ENCODE measurements at regions not wholly inside any gene's neighbourhood (a gene's known extent, or its start where the extent isn't known, plus 50 kb on each side); places are given as distances from the start of the nearest gene placed in this dataset.

GRCh38 chr10:78945838-78946237 is 122.9 kb upstream of the ZMIZ1 start:
- CTCF ChIA-PET, result interaction anchor here (0.7 to 2.0 kb wide), 3 partner anchors 13 to 288 kb away, joined by 4 to 5 read pairs (median 4); no protein-coding TSS in a partner anchor

GRCh38 chr10:78947226-78947625 is 121.5 kb upstream of the ZMIZ1 start:
- TF ChIP-seq ELF4 (IDR thresholded peaks at IDR 0.05), result no peak
- TF ChIP-seq TARDBP (IDR thresholded peaks at IDR 0.05), result no peak
- no peak for TF ChIP-seq SUZ12 (IDR thresholded peaks at IDR 0.05)
- TF ChIP-seq L3MBTL2 (conservative IDR thresholded peaks at IDR 0.05), result no peak
- TF ChIP-seq SP1 (IDR thresholded peaks at IDR 0.05), result no peak
- no peak for TF ChIP-seq ZNF384 (IDR thresholded peaks at IDR 0.05)
- no peak for TF ChIP-seq FOXA1 (IDR thresholded peaks at IDR 0.05)
- no peak for TF ChIP-seq ARNT (IDR thresholded peaks at IDR 0.05)
- no peak for TF ChIP-seq FOXK2 (IDR thresholded peaks at IDR 0.05)
- no peak for TF ChIP-seq HDGF (IDR thresholded peaks at IDR 0.05; ENCODE audit: borderline replicate concordance)
- no peak for TF ChIP-seq BHLHE40 (IDR thresholded peaks at IDR 0.05; ENCODE audit: borderline replicate concordance)
- no peak for TF ChIP-seq PKNOX1 (IDR thresholded peaks at IDR 0.05)
- ChIA-PET POLR2A (no interaction called here), CTCF (no interaction called here)
- no peak for DNase-seq (ENCODE audit: extremely low spot score)

More at GRCh38 chr10:78945838-78946237, 122.9 kb upstream of the ZMIZ1 start:
- TF ChIP-seq PKNOX1 (IDR thresholded peaks at IDR 0.05) (no peak), BHLHE40 (IDR thresholded peaks at IDR 0.05; ENCODE audit: borderline replicate concordance) (no peak), L3MBTL2 (conservative IDR thresholded peaks at IDR 0.05) (no peak), TARDBP (IDR thresholded peaks at IDR 0.05) (no peak), ELF4 (IDR thresholded peaks at IDR 0.05) (no peak), LEF1 (IDR thresholded peaks at IDR 0.05; ENCODE audit: borderline replicate concordance) (no peak), FOXM1 (IDR thresholded peaks at IDR 0.05; ENCODE audit: borderline replicate concordance) (no peak), SUZ12 (IDR thresholded peaks at IDR 0.05) (no peak), FOXK2 (IDR thresholded peaks at IDR 0.05) (no peak), SP1 (IDR thresholded peaks at IDR 0.05) (no peak), ZNF384 (IDR thresholded peaks at IDR 0.05) (no peak), HDGF (IDR thresholded peaks at IDR 0.05; ENCODE audit: borderline replicate concordance) (no peak), ARNT (IDR thresholded peaks at IDR 0.05) (no peak), CTBP1 (IDR thresholded peaks at IDR 0.05; ENCODE audit: borderline replicate concordance) (no peak), FOXA1 (IDR thresholded peaks at IDR 0.05) (no peak), NFRKB (IDR thresholded peaks at IDR 0.05) (no peak)
- no peak for DNase-seq (ENCODE audit: extremely low spot score)
- POLR2A ChIA-PET, result interaction anchor here (0.9 kb wide), 1 partner anchor 22 kb away, joined by 3 read pairs; no protein-coding TSS in a partner anchor

GRCh38 chr10:78947733-78948132 is 121.0 kb upstream of the ZMIZ1 start:
- POLR2A ChIA-PET, result no interaction called here
- TF ChIP-seq ZNF384 (IDR thresholded peaks at IDR 0.05) (no peak), BHLHE40 (IDR thresholded peaks at IDR 0.05; ENCODE audit: borderline replicate concordance) (no peak), CTBP1 (IDR thresholded peaks at IDR 0.05; ENCODE audit: borderline replicate concordance) (no peak), SUZ12 (IDR thresholded peaks at IDR 0.05) (no peak), FOXK2 (IDR thresholded peaks at IDR 0.05) (no peak), HDGF (IDR thresholded peaks at IDR 0.05; ENCODE audit: borderline replicate concordance) (no peak), FOXA1 (IDR thresholded peaks at IDR 0.05) (no peak), FOXM1 (IDR thresholded peaks at IDR 0.05; ENCODE audit: borderline replicate concordance) (no peak), SP1 (IDR thresholded peaks at IDR 0.05) (no peak), LEF1 (IDR thresholded peaks at IDR 0.05; ENCODE audit: borderline replicate concordance) (no peak), NFRKB (IDR thresholded peaks at IDR 0.05) (no peak), TARDBP (IDR thresholded peaks at IDR 0.05) (no peak), ARNT (IDR thresholded peaks at IDR 0.05) (no peak), L3MBTL2 (conservative IDR thresholded peaks at IDR 0.05) (no peak), PKNOX1 (IDR thresholded peaks at IDR 0.05) (no peak), ELF4 (IDR thresholded peaks at IDR 0.05) (no peak)
- CTCF ChIA-PET, result no interaction called here
- no peak for DNase-seq (ENCODE audit: extremely low spot score)

GRCh38 chr10:78948621-78949030 is 120.1 kb upstream of the ZMIZ1 start:
- TF ChIP-seq LEF1 (IDR thresholded peaks at IDR 0.05; ENCODE audit: borderline replicate concordance) (no peak), ARNT (IDR thresholded peaks at IDR 0.05) (no peak), FOXK2 (IDR thresholded peaks at IDR 0.05) (no peak), L3MBTL2 (conservative IDR thresholded peaks at IDR 0.05) (no peak), NFRKB (IDR thresholded peaks at IDR 0.05) (no peak), BHLHE40 (IDR thresholded peaks at IDR 0.05; ENCODE audit: borderline replicate concordance) (no peak), HDGF (IDR thresholded peaks at IDR 0.05; ENCODE audit: borderline replicate concordance) (no peak), FOXM1 (IDR thresholded peaks at IDR 0.05; ENCODE audit: borderline replicate concordance) (no peak), ZNF384 (IDR thresholded peaks at IDR 0.05) (no peak), TARDBP (IDR thresholded peaks at IDR 0.05) (no peak), ELF4 (IDR thresholded peaks at IDR 0.05) (no peak), PKNOX1 (IDR thresholded peaks at IDR 0.05) (no peak), FOXA1 (IDR thresholded peaks at IDR 0.05) (no peak), SUZ12 (IDR thresholded peaks at IDR 0.05) (no peak), CTBP1 (IDR thresholded peaks at IDR 0.05; ENCODE audit: borderline replicate concordance) (no peak), SP1 (IDR thresholded peaks at IDR 0.05) (no peak)
- no peak for DNase-seq (ENCODE audit: extremely low spot score)
- CTCF ChIA-PET, result no interaction called here
- POLR2A ChIA-PET, result no interaction called here

All from HEK293T (cell line).